ENCODE measurements at regions not wholly inside any gene's neighbourhood (a gene's known extent, or its start where the extent isn't known, plus 50 kb on each side); places are given as distances from the start of the nearest gene placed in this dataset.

DNA sequence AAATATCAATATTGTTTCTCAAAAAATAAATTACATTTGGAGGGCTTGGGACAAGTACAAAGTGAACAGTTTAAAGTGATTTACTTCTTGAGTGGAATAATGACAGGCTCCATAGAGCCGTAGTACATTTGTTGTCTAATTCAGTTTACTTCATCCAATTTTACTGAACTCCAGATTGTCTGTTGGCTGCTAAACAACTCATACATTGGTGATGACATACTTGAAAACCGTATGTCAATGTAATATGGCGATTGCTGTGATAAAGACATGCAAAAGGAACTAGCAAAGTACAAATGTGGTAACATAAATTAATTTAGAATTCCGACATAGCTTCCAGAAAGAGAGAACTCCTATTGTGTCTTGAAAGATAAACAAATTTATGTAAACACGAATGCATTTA is 1197.5 kb upstream of the CDH18 start:
- TF ChIP-seq EZH2phosphoT487 (IDR thresholded peaks at IDR 0.05; ENCODE audit: insufficient read depth, low read depth) (no peak), EZH2 (IDR thresholded peaks at IDR 0.05; ENCODE audit: insufficient read depth, poor library complexity, severe bottlenecking) (no peak)
